ENCODE measurements at regions not wholly inside any gene's neighbourhood (a gene's known extent, or its start where the extent isn't known, plus 50 kb on each side); places are given as distances from the start of the nearest gene placed in this dataset.

GRCh38 chr7:25638590-25639244 lies 410.4 kb upstream of the NPVF start:
- H3K4me1 ChIP-seq = no peaks in the 10 kb centered on the region
- H3K4me2 ChIP-seq (ENCODE audit: low read length) = no peak overlapping the region
- no peaks in the 10 kb centered on the region for H3K36me3 ChIP-seq (ENCODE audit: control insufficient read depth, insufficient read depth, low read length)
- no peak overlapping the region for H3K9ac ChIP-seq
- no peak overlapping the region for H3K4me3 ChIP-seq (ENCODE audit: low read depth, low read length)
- H3K27ac ChIP-seq = no peak overlapping the region
- no peak for TF ChIP-seq CTCF (IDR thresholded peaks at IDR 0.05)
- peak overlapping the region; percentile 1 for H2AFZ ChIP-seq
- H3K9me3 ChIP-seq (ENCODE audit: control insufficient read depth, low read length) = no peaks in the 10 kb centered on the region
- H3K27me3 ChIP-seq (ENCODE audit: control insufficient read depth, insufficient read depth, low read length) = no peaks in the 10 kb centered on the region
- H3K79me2 ChIP-seq = no peaks in the 10 kb centered on the region

- Histone ChIP-seq H3K4me2 (ENCODE audit: low read length) (no peak overlapping the region), H3K27me3 (ENCODE audit: control insufficient read depth, insufficient read depth, low read length) (no peaks in the 10 kb centered on the region), H3K4me3 (ENCODE audit: low read depth, low read length) (no peak overlapping the region), H3K4me1 (no peaks in the 10 kb centered on the region), H3K36me3 (ENCODE audit: control insufficient read depth, insufficient read depth, low read length) (no peaks in the 10 kb centered on the region), H3K9me3 (ENCODE audit: control insufficient read depth, low read length) (no peaks in the 10 kb centered on the region), H3K27ac (no peak overlapping the region), H3K9ac (no peak overlapping the region), H3K79me2 (no peaks in the 10 kb centered on the region), H2AFZ (no peak overlapping the region)
- TF ChIP-seq CTCF (IDR thresholded peaks at IDR 0.05) = no peak
Measured at GRCh38 chr7:25642849-25643248, 414.6 kb upstream of the NPVF start.

- Histone ChIP-seq H2AFZ (no peak overlapping the region), H3K27me3 (ENCODE audit: control insufficient read depth, insufficient read depth, low read length) (no peaks in the 10 kb centered on the region), H3K4me1 (no peaks in the 10 kb centered on the region), H3K79me2 (no peaks in the 10 kb centered on the region), H3K4me3 (ENCODE audit: low read depth, low read length) (no peak overlapping the region), H3K9me3 (ENCODE audit: control insufficient read depth, low read length) (no peaks in the 10 kb centered on the region), H3K36me3 (ENCODE audit: control insufficient read depth, insufficient read depth, low read length) (no peaks in the 10 kb centered on the region), H3K27ac (no peak overlapping the region), H3K9ac (no peak overlapping the region), H3K4me2 (ENCODE audit: low read length) (no peak overlapping the region)
- TF ChIP-seq CTCF (IDR thresholded peaks at IDR 0.05) = no peak
Measured at GRCh38 chr7:25643286-25643685, 415.0 kb upstream of the NPVF start.

GRCh38 chr7:25643770-25644394 lies 415.6 kb upstream of the NPVF start:
- H3K4me2 ChIP-seq (ENCODE audit: low read length) = no peak overlapping the region
- no peaks in the 10 kb centered on the region for H3K79me2 ChIP-seq
- H3K27ac ChIP-seq = no peak overlapping the region
- no peak overlapping the region for H3K9ac ChIP-seq
- H2AFZ ChIP-seq = no peak overlapping the region
- H3K27me3 ChIP-seq (ENCODE audit: control insufficient read depth, insufficient read depth, low read length) = no peaks in the 10 kb centered on the region
- no peaks in the 10 kb centered on the region for H3K36me3 ChIP-seq (ENCODE audit: control insufficient read depth, insufficient read depth, low read length)
- H3K4me3 ChIP-seq (ENCODE audit: low read depth, low read length) = no peak overlapping the region
- H3K9me3 ChIP-seq (ENCODE audit: control insufficient read depth, low read length) = no peaks in the 10 kb centered on the region
- no peaks in the 10 kb centered on the region for H3K4me1 ChIP-seq
- no peak for TF ChIP-seq CTCF (IDR thresholded peaks at IDR 0.05)
